Transverse colon (tissue), 4 donors: ENCODE measurements at regions not wholly inside any gene's neighbourhood (a gene's known extent, or its start where the extent isn't known, plus 50 kb on each side); places are given as distances from the start of the nearest gene placed in this dataset.

Source experiments
- DNase-seq: peaks from one replicate; pipeline ENCODE4 v3.0.0-alpha.2; 2019
- H3K27ac ChIP-seq, 4 donors: fragments of 200-600 bp; sonication (generic); 2 replicates each; pipeline ENCODE4 v1.5.1; 2016 to 2018; ENCODE audit warnings: inconsistent platforms in 4 of 4
- H3K27me3 ChIP-seq: fragments of 200-600 bp; sonication (generic); 2 replicates; pipeline ENCODE4 v1.5.1; 2017; ENCODE audit warnings: inconsistent platforms
- H3K36me3 ChIP-seq, 4 donors: fragments of 200-600 bp; sonication (generic); 2 replicates each; pipeline ENCODE4 v1.5.1; 2017 to 2019; ENCODE audit warnings: inconsistent platforms in 4 of 4
- H3K4me1 ChIP-seq, 4 donors: fragments of 200-600 bp; sonication (generic); 2 replicates each; pipeline ENCODE4 v1.5.1; 2017 to 2020; ENCODE audit warnings: inconsistent platforms in 4 of 4
- H3K4me3 ChIP-seq, 4 donors: fragments of 200-600 bp; sonication (generic); 1 replicate in 1 of 4; 2 replicates in 3 of 4; pipeline versions ENCODE4 v1.5.1 to v1.6.1; 2017 to 2019; ENCODE audit warnings: inconsistent platforms in 4 of 4
- H3K9me3 ChIP-seq, 2 donors: fragments of 200-600 bp; sonication (generic); 2 replicates each; pipeline ENCODE4 v1.5.1; 2017 to 2019; ENCODE audit warnings: inconsistent platforms in 2 of 2
- CTCF ChIP-seq, 5 experiments: fragments of 200-600 bp in 3 of 5; fragments of 450-650 bp in 2 of 5; sonication (generic) in 3 of 5; IDR thresholded peaks; 1 replicate in 2 of 5; 2 replicates in 3 of 5; pipeline ENCODE4 v1.5.1; 2016 to 2017; ENCODE audit warnings: antibody characterized with exemption in 5 of 5, inconsistent platforms in 3 of 5, mild to moderate bottlenecking in 2 of 5, moderate library complexity in 1 of 5
- EP300 ChIP-seq: sonication (generic); formaldehyde crosslinking; IDR thresholded peaks from one replicate; pipeline ENCODE4 v1.6.1; 2017; ENCODE audit warnings: antibody characterized with exemption, low read depth
- POLR2A ChIP-seq: fragments of 450-650 bp; IDR thresholded peaks from one replicate; pipeline ENCODE4 v1.6.1; 2016; ENCODE audit warnings: antibody characterized with exemption, mild to moderate bottlenecking, moderate library complexity
- POLR2AphosphoS5 ChIP-seq, 3 donors: sonication (generic); formaldehyde crosslinking; IDR thresholded peaks; one replicate each; pipeline ENCODE4 v1.6.1; 2016; ENCODE audit warnings: antibody characterized with exemption in 3 of 3
- WGBS, 2 donors: methylation state at CpG; one replicate each; pipeline ENCODE4 v1.1.5; 2018; ENCODE audit warnings: low coverage in 1 of 2; 5-methylcytosine and 5-hydroxymethylcytosine counted together
- in situ Hi-C, 4 donors: fragments of 200-750 bp; cut with MboI; loops; one replicate each; pipeline versions ENCODE4 v1.15.0 to v1.15.1; 2017; ENCODE audit warnings: low sequenced_read_pairs in 3 of 4, low pct_ligation_motif_present in 1 of 4, low pct_unique_long_range_greater_than_20kb in 1 of 4
- intact Hi-C: fragments of 100-400 bp; cut with DNase I; formaldehyde crosslinking; loops from one replicate; pipeline ENCODE4 v1.15.1; 2023; ENCODE audit warnings: low total_unique reads

- no peak for DNase-seq
- H3K9me3 ChIP-seq, result no peaks in the 10 kb centered on the region
- no peak overlapping the region for H3K27ac ChIP-seq
- H3K27me3 ChIP-seq, result no peaks in the 10 kb centered on the region
- H3K4me1 ChIP-seq, result no peaks in the 10 kb centered on the region
- 52 to 60% methylated on average over 4 to 8 of the region's 8 CpGs for WGBS, 2 donors
- in situ Hi-C loops (no loop called here), intact Hi-C loops (no loop called here)
- H3K4me3 ChIP-seq, result no peak overlapping the region
- no peak for TF ChIP-seq CTCF (IDR thresholded peaks at IDR 0.05)
- H3K36me3 ChIP-seq, result no peaks in the 10 kb centered on the region
Measured at GRCh38 chr3:157819270-157820156, 286.7 kb downstream of the SHOX2 start.

- no peak for DNase-seq
- no peaks in the 10 kb centered on the region for H3K4me1 ChIP-seq
- H3K27me3 ChIP-seq, result no peaks in the 10 kb centered on the region
- 55 to 64% methylated on average over 1 of the region's 1 CpG for WGBS, 2 donors
- H3K27ac ChIP-seq, result no peak overlapping the region
- H3K4me3 ChIP-seq, result no peak overlapping the region
- no peaks in the 10 kb centered on the region for H3K36me3 ChIP-seq
- no peaks in the 10 kb centered on the region for H3K9me3 ChIP-seq
- in situ Hi-C loops (no loop called here), intact Hi-C loops (no loop called here)
- TF ChIP-seq POLR2A (no peak), CTCF (IDR thresholded peaks at IDR 0.05) (no peak), POLR2AphosphoS5 (IDR thresholded peaks at IDR 0.05) (no peak), EP300 (no peak)
Measured at GRCh38 chr3:157816896-157817295, 289.3 kb downstream of the SHOX2 start.

GRCh38 chr3:157816296-157816695 is 289.9 kb downstream of the SHOX2 start:
- no peak for DNase-seq
- Histone ChIP-seq H3K4me1 (no peaks in the 10 kb centered on the region), H3K9me3 (no peaks in the 10 kb centered on the region), H3K27ac (no peak overlapping the region), H3K4me3 (no peak overlapping the region), H3K36me3 (no peaks in the 10 kb centered on the region), H3K27me3 (no peaks in the 10 kb centered on the region)
- in situ Hi-C loops, result no loop called here
- TF ChIP-seq EP300, result no peak
- intact Hi-C loops, result no loop called here

GRCh38 chr3:157815739-157816138 is 290.5 kb downstream of the SHOX2 start:
- 64 to 69% methylated on average over 2 to 3 of the region's 3 CpGs for WGBS, 2 donors
- no peak for DNase-seq
- H3K27ac ChIP-seq, result no peak overlapping the region
- H3K4me3 ChIP-seq, result no peak overlapping the region
- no peaks in the 10 kb centered on the region for H3K36me3 ChIP-seq
- no peak for TF ChIP-seq POLR2A
- TF ChIP-seq EP300, result no peak
- no peak for TF ChIP-seq POLR2AphosphoS5 (IDR thresholded peaks at IDR 0.05)
- no peak for TF ChIP-seq CTCF (IDR thresholded peaks at IDR 0.05)
- H3K4me1 ChIP-seq, result no peaks in the 10 kb centered on the region
- in situ Hi-C loops (no loop called here), intact Hi-C loops (no loop called here)
- no peaks in the 10 kb centered on the region for H3K9me3 ChIP-seq
- no peaks in the 10 kb centered on the region for H3K27me3 ChIP-seq
